HepG2 (cell line): ENCODE measurements at regions not wholly inside any gene's neighbourhood (a gene's known extent, or its start where the extent isn't known, plus 50 kb on each side); places are given as distances from the start of the nearest gene placed in this dataset.
A peak's percentile ranks its signal among the peaks of the same experiment; 100 is the strongest.

Source experiments
- AGO1 ChIP-seq: fragments of 200-400 bp; formaldehyde crosslinking; IDR thresholded peaks from 2 replicates; pipeline ENCODE4 v1.6.1; 2017; ENCODE audit warnings: mild to moderate bottlenecking, low read depth, low read length, moderate library complexity; ENCODE audit not compliant: poor library complexity, severe bottlenecking
- BRD4 ChIP-seq: sonication (generic); formaldehyde crosslinking; IDR thresholded peaks from 2 replicates; pipeline ENCODE4 v1.4.0; 2020; ENCODE audit warnings: missing genetic modification reagents
- ERF ChIP-seq: IDR thresholded peaks from 2 replicates; pipeline ENCODE4 v1.6.1; 2018; ENCODE audit warnings: missing biosample characterization, missing genetic modification reagents
- HDAC2 ChIP-seq: sonication (generic); formaldehyde crosslinking; IDR thresholded peaks from 2 replicates; pipeline ENCODE4 v1.4.0; 2020; ENCODE audit warnings: missing genetic modification reagents
- HIVEP1 ChIP-seq: sonication (generic); formaldehyde crosslinking; IDR thresholded peaks from 2 replicates; pipeline ENCODE4 v1.4.0; 2020; ENCODE audit warnings: mild to moderate bottlenecking, missing genetic modification reagents
- HOXD1 ChIP-seq: sonication (generic); formaldehyde crosslinking; IDR thresholded peaks from 2 replicates; pipeline ENCODE4 v1.5.0; 2020; ENCODE audit warnings: missing genetic modification reagents
- IRF2 ChIP-seq: IDR thresholded peaks from 2 replicates; pipeline ENCODE4 v1.6.1; 2018; ENCODE audit warnings: missing genetic modification reagents, missing compliant biosample characterization
- KDM1A ChIP-seq: IDR thresholded peaks from 2 replicates; pipeline ENCODE4 v1.6.1; 2016; ENCODE audit warnings: missing compliant biosample characterization
- SMYD3 ChIP-seq: sonication (generic); formaldehyde crosslinking; IDR thresholded peaks from 2 replicates; pipeline ENCODE4 v1.8.1; 2023; ENCODE audit warnings: mild to moderate bottlenecking, missing genetic modification reagents
- SP5 ChIP-seq: IDR thresholded peaks from 2 replicates; pipeline ENCODE4 v1.6.1; 2016; ENCODE audit warnings: low read depth, borderline replicate concordance
- ZNF605 ChIP-seq: sonication (generic); formaldehyde crosslinking; IDR thresholded peaks from 2 replicates; pipeline ENCODE4 v1.8.0; 2022; ENCODE audit warnings: mild to moderate bottlenecking, missing genetic modification reagents
- ZNF768 ChIP-seq: sonication (generic); formaldehyde crosslinking; IDR thresholded peaks from 2 replicates; pipeline ENCODE4 v1.4.0; 2020; ENCODE audit warnings: missing genetic modification reagents
- ZNF841 ChIP-seq: sonication (generic); formaldehyde crosslinking; IDR thresholded peaks from 2 replicates; pipeline ENCODE4 v1.8.1; 2023; ENCODE audit warnings: missing genetic modification reagents, borderline replicate concordance
- TF ChIP-seq, protein P1 (sequence below), 2 experiments: sonication (generic) in 1 of 2; formaldehyde crosslinking in 1 of 2; IDR thresholded peaks; 2 replicates each; pipeline versions ENCODE4 v1.5.1 to v1.6.1; 2011 to 2020; ENCODE audit warnings: borderline replicate concordance in 1 of 2, low read depth in 1 of 2, low read length in 1 of 2, mild to moderate bottlenecking in 1 of 2, missing genetic modification reagents in 1 of 2, moderate library complexity in 1 of 2
- TF ChIP-seq, protein P2 (sequence below): IDR thresholded peaks from 2 replicates; pipeline ENCODE4 v1.6.1; 2012; ENCODE audit warnings: low read depth, low read length, improper control_type of control experiment
- TF ChIP-seq, protein P3 (sequence below): sonication (generic); formaldehyde crosslinking; IDR thresholded peaks from 2 replicates; pipeline ENCODE4 v1.4.0; 2020; ENCODE audit warnings: mild to moderate bottlenecking, missing genetic modification reagents

DNA sequence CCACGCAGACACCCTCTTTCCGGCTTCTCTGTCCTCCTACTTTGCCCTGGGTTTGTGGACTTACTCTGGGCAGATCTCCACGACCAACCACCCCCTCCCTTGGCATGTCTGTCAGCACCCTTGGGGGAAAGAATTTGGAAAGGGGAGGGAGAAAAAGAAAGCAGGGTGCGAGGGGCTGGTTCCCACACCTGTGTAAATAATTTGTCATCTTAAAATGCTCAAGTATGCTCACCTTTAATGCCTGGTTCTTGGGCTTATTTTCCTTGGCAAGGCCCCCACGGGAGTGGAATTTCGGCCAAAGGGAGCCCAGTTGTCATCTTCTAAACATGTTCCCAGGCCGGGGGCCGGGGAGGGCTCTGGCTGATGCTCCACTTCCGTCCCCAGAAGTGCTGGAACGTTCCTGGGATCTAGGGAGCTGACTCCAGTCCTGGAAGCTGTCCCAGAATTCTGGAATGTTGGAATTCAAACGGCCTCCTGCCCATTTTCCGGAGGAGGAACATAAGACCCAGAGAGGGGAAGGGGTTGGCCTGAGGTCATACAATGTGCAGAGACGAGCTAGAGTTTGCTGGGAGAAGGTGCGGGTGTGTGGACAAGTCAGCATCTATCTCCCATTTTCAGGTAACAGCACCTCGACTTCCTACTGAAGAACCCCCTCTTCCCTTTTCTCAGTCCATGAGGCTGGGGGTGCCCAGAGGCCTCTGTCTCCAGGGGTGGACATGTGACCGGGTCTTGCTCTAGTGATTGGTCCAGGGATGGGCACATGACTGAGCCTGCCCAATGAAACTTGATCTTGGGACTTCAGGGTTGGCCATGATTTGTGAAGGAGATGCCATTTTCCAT, 122.3 kb downstream of the CEBPB start (continued):
- TF ChIP-seq AGO1 (no peak), IRF2 (CRISPR knock-in tag) (no peak), ZNF841 (CRISPR knock-in tag) (no peak), SMYD3 (CRISPR knock-in tag) (no peak), HDAC2 (CRISPR knock-in tag) (no peak), ZNF768 (CRISPR knock-in tag) (no peak), ZNF605 (CRISPR knock-in tag) (0 out of 2 replicates have a peak, but pooled peaks have one; percentile 33), SP5 (CRISPR knock-in tag) (no peak), HIVEP1 (CRISPR knock-in tag) (0 out of 2 replicates have a peak, but pooled peaks have one; percentile 31), ERF (no peak), BRD4 (CRISPR knock-in tag) (no peak), KDM1A (CRISPR knock-in tag) (no peak), HOXD1 (CRISPR knock-in tag) (no peak)
- TF ChIP-seq, protein P1, sequence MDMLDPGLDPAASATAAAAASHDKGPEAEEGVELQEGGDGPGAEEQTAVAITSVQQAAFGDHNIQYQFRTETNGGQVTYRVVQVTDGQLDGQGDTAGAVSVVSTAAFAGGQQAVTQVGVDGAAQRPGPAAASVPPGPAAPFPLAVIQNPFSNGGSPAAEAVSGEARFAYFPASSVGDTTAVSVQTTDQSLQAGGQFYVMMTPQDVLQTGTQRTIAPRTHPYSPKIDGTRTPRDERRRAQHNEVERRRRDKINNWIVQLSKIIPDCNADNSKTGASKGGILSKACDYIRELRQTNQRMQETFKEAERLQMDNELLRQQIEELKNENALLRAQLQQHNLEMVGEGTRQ (IDR thresholded peaks at IDR 0.05; ENCODE audit: low read depth, low read length), result peak; percentile 87
- TF ChIP-seq, protein P1 (CRISPR knock-in tag; IDR thresholded peaks at IDR 0.05; ENCODE audit: borderline replicate concordance), result peak; percentile 77; the same call in 1 of the 2 replicates
- TF ChIP-seq, protein P2, sequence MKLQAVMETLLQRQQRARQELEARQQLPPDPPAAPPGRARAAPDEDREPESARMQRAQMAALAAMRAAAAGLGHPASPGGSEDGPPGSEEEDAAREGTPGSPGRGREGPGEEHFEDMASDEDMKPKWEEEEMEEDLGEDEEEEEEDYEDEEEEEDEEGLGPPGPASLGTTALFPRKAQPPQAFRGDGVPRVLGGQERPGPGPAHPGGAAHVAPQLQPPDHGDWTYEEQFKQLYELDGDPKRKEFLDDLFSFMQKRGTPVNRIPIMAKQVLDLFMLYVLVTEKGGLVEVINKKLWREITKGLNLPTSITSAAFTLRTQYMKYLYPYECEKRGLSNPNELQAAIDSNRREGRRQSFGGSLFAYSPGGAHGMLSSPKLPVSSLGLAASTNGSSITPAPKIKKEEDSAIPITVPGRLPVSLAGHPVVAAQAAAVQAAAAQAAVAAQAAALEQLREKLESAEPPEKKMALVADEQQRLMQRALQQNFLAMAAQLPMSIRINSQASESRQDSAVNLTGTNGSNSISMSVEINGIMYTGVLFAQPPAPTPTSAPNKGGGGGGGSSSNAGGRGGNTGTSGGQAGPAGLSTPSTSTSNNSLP, result no peak
- TF ChIP-seq, protein P3, sequence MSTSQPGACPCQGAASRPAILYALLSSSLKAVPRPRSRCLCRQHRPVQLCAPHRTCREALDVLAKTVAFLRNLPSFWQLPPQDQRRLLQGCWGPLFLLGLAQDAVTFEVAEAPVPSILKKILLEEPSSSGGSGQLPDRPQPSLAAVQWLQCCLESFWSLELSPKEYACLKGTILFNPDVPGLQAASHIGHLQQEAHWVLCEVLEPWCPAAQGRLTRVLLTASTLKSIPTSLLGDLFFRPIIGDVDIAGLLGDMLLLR, result no peak
